ENCODE measurements at regions not wholly inside any gene's neighbourhood (a gene's known extent, or its start where the extent isn't known, plus 50 kb on each side); places are given as distances from the start of the nearest gene placed in this dataset.

- no peak overlapping the region for H3K4me3 ChIP-seq
- H3K27me3 ChIP-seq: no peaks in the 10 kb centered on the region
- DNase-seq: no peak
- intact Hi-C loops (cut with DNase I): loop anchor here in 1 of 4 donors (10.0 kb wide), 1 partner anchor 77 kb away; no protein-coding TSS in a partner anchor
- TF ChIP-seq EP300 (IDR thresholded peaks at IDR 0.05): no peak
- TF ChIP-seq POLR2A (IDR thresholded peaks at IDR 0.05): no peak
- TF ChIP-seq CTCF (IDR thresholded peaks at IDR 0.05): no peak
- H3K4me1 ChIP-seq (ENCODE audit: insufficient read depth): no peaks in the 10 kb centered on the region
- no peaks in the 10 kb centered on the region for H3K36me3 ChIP-seq
- no peak overlapping the region for H3K27ac ChIP-seq
- 45 to 50% (median 46%) methylated on average over 29 of the region's 29 CpGs for WGBS, 3 donors
- H3K9me3 ChIP-seq: no peaks in the 10 kb centered on the region
These were observed 121.5 kb downstream of the RMI1 start for GRCh38 chr9:84101964-84102632.

DNA sequence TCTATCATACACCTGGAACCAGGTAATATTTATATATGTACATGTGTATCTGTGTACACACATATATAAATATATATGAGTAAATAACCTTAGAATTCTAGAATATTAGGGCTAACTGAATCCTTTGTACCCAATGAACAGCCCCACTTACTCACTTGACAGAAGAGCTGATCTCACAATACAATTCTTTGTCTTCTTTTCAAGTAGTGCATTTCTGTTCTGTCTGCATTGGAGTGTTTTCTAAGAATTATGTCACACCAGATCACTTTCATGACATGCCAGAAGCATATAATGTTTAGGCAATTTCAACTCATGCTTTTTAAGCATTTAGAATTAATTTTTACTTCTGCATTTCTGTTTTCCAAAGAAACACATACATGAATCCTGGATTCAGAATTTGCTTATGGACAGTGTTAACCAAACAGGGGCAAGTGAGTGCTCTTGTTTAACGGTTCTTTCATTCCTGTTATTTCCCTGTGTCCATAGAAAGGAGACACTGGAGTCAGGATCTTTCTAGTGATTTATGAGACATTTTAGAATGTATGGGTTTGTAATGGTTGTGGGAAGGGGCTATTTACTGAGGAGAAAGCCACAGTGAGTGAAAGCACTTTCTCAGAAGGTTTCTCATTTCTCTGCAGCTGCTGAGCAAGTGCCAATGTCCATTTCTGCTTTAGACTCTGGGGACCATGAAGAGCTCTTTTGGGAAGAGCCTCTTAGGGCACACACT, 123.2 kb downstream of the RMI1 start:
- 25 to 36% (median 31%) methylated on average over 1 of the region's 1 CpG for WGBS, 3 donors
- no peak for DNase-seq
- Histone ChIP-seq H3K27ac (no peak overlapping the region), H3K27me3 (no peaks in the 10 kb centered on the region), H3K4me1 (ENCODE audit: insufficient read depth) (no peaks in the 10 kb centered on the region), H3K36me3 (no peaks in the 10 kb centered on the region), H3K9me3 (no peaks in the 10 kb centered on the region), H3K4me3 (no peak overlapping the region)
- intact Hi-C loops (cut with DNase I): loop anchor here in 1 of 4 donors (10.0 kb wide), 1 partner anchor 79 kb away; no protein-coding TSS in a partner anchor
- TF ChIP-seq CTCF (IDR thresholded peaks at IDR 0.05) (no peak), POLR2A (IDR thresholded peaks at IDR 0.05) (no peak), EP300 (IDR thresholded peaks at IDR 0.05) (no peak)

- no peak overlapping the region for H3K27ac ChIP-seq
- WGBS, 3 donors: 73 to 87% (median 81%) methylated on average over 2 of the region's 2 CpGs
- H3K36me3 ChIP-seq: no peaks in the 10 kb centered on the region
- no peak overlapping the region for H3K4me3 ChIP-seq
- H3K4me1 ChIP-seq (ENCODE audit: insufficient read depth): no peaks in the 10 kb centered on the region
- DNase-seq: no peak
- no peak for TF ChIP-seq POLR2A (IDR thresholded peaks at IDR 0.05)
- TF ChIP-seq EP300 (IDR thresholded peaks at IDR 0.05): no peak
- TF ChIP-seq CTCF (IDR thresholded peaks at IDR 0.05): no peak
- intact Hi-C loops (cut with DNase I): loop anchor here in 1 of 4 donors (10.0 kb wide), 1 partner anchor 82 kb away; no protein-coding TSS in a partner anchor
- H3K27me3 ChIP-seq: no peaks in the 10 kb centered on the region
- H3K9me3 ChIP-seq: no peaks in the 10 kb centered on the region
These were observed 126.5 kb downstream of the RMI1 start for GRCh38 chr9:84107081-84107480.

DNA sequence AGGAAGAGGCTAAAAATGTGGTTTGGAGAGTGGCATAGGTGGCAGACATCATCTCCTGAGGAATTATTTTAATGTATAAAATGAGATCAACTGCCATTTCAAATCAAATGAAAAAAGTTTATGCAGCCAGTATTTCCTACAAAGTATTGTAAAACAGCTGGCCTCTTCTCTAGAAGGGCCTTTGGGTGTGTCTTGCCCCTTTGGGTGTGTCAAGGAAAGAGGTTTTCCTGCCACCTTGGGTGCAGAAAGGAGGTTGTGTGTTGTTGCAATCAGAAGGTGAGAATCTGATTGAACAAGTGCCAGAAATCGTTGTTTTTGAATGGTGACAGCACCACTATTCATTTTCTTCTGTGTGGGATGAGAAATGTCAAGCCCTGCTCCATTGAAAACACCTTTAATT, 127.4 kb downstream of the RMI1 start:
- TF ChIP-seq EP300 (IDR thresholded peaks at IDR 0.05) (no peak), POLR2A (IDR thresholded peaks at IDR 0.05) (no peak), CTCF (IDR thresholded peaks at IDR 0.05) (no peak)

More for the DNA sequence above, 127.4 kb downstream of the RMI1 start:
- Histone ChIP-seq H3K4me1 (ENCODE audit: insufficient read depth) (no peaks in the 10 kb centered on the region), H3K36me3 (no peaks in the 10 kb centered on the region), H3K27ac (no peak overlapping the region), H3K27me3 (no peaks in the 10 kb centered on the region), H3K9me3 (no peaks in the 10 kb centered on the region), H3K4me3 (no peak overlapping the region)
- DNase-seq: no peak
- intact Hi-C loops (cut with DNase I): loop anchor here in 1 of 4 donors (10.0 kb wide), 1 partner anchor 83 kb away; no protein-coding TSS in a partner anchor
- 0 to 12% (median 8%) methylated on average over 1 of the region's 1 CpG for WGBS, 3 donors

Data from ovary (tissue), 7 donors.